SK-N-SH (cell line): ENCODE measurements at regions not wholly inside any gene's neighbourhood (a gene's known extent, or its start where the extent isn't known, plus 50 kb on each side); places are given as distances from the start of the nearest gene placed in this dataset.
"Not testable (repeated sequence)": the region's sequence is repeated elsewhere in the genome, so short reads cannot be mapped to it uniquely, and the experiment has no call there.

Experiments used
- CTCF ChIA-PET: fragments of 300-600, 350-600 bp; formaldehyde crosslinking; extraction: SDS; loops from one replicate; lab custom pipeline; 2021; lab: Yijun Ruan, JAX
- POLR2A ChIA-PET: fragments of 350-600 bp; sonication (Branson Sonifier 250); formaldehyde crosslinking; extraction: SDS; loops from one replicate; lab custom pipeline; 2020; ENCODE audit warnings: antibody characterized with exemption, inconsistent platforms; lab: Yijun Ruan, JAX
- DNase-seq: peaks from one replicate; pipeline ENCODE4 v3.0.0; 2012
- H2AFZ ChIP-seq: fragments of 200-600 bp; sonication (generic); 2 replicates; pipeline ENCODE4 v1.8.1; 2016; ENCODE audit warnings: antibody characterized with exemption, mild to moderate bottlenecking, low read depth
- H3F3A ChIP-seq: fragments of 200-600 bp; sonication (generic); replicated peaks from 2 replicates; pipeline ENCODE3; 2016; ENCODE audit warnings: antibody characterized with exemption, mild to moderate bottlenecking; ENCODE audit not compliant: insufficient read depth
- H3K27ac ChIP-seq, 2 experiments: fragments of 200-500 bp in 1 of 2; fragments of 200-600 bp in 1 of 2; sonication (Bioruptor generic) in 1 of 2; sonication (generic), shearing (Covaris generic) in 1 of 2; 2 replicates each; pipeline versions ENCODE4 v1.5.1 to v1.6.1; 2014 to 2016; ENCODE audit warnings: low read depth in 2 of 2, inconsistent platforms in 1 of 2, low read length in 1 of 2, mild to moderate bottlenecking in 1 of 2, mixed read lengths in 1 of 2
- H3K27me3 ChIP-seq: fragments of 200-600 bp; sonication (generic), shearing (Covaris generic); 2 replicates; pipeline ENCODE4 v1.6.1; 2016; ENCODE audit warnings: mixed run types; ENCODE audit not compliant: insufficient read depth
- H3K36me3 ChIP-seq, 2 experiments: fragments of 200-500 bp in 1 of 2; fragments of 200-600 bp in 1 of 2; sonication (Bioruptor generic) in 1 of 2; sonication (generic) in 1 of 2; replicated peaks in 1 of 2; 2 replicates each; pipeline versions ENCODE3 to v1.5.1; 2014 to 2016; ENCODE audit warnings: low read length in 1 of 2, mild to moderate bottlenecking in 1 of 2; ENCODE audit not compliant: insufficient read depth in 2 of 2, control insufficient read depth in 1 of 2
- H3K4me1 ChIP-seq, 2 experiments: fragments of 200-500 bp in 1 of 2; fragments of 200-600 bp in 1 of 2; sonication (Bioruptor generic) in 1 of 2; sonication (generic), shearing (Covaris generic) in 1 of 2; 2 replicates each; pipeline versions ENCODE4 v1.5.1 to v1.6.1; 2014 to 2016; ENCODE audit warnings: low read depth in 1 of 2, low read length in 1 of 2, mixed run types in 1 of 2; ENCODE audit not compliant: insufficient read depth in 2 of 2, control insufficient read depth in 1 of 2
- H3K4me2 ChIP-seq: fragments of 200-600 bp; sonication (generic), shearing (Covaris generic); 2 replicates; pipeline ENCODE4 v1.6.1; 2017; ENCODE audit warnings: mixed run types
- H3K4me3 ChIP-seq, 2 experiments: fragments of 200-500 bp in 1 of 2; fragments of 200-600 bp in 1 of 2; sonication (Bioruptor generic) in 1 of 2; sonication (generic), shearing (Covaris generic) in 1 of 2; 2 replicates each; pipeline versions ENCODE4 v1.5.1 to v1.8.1; 2014 to 2016; ENCODE audit warnings: low read depth in 2 of 2, inconsistent platforms in 1 of 2, low read length in 1 of 2, mild to moderate bottlenecking in 1 of 2, mixed read lengths in 1 of 2, moderate library complexity in 1 of 2
- H3K79me2 ChIP-seq: fragments of 200-600 bp; sonication (generic); 2 replicates; pipeline ENCODE4 v1.8.1; 2017; ENCODE audit warnings: mild to moderate bottlenecking; ENCODE audit not compliant: insufficient read depth
- H3K9ac ChIP-seq: fragments of 200-600 bp; sonication (generic); 2 replicates; pipeline ENCODE4 v1.6.1; 2017; ENCODE audit warnings: mixed run types
- H3K9me2 ChIP-seq: fragments of 200-600 bp; sonication (generic); 2 replicates; pipeline ENCODE4 v1.6.1; 2017; ENCODE audit warnings: mixed run types
- H3K9me3 ChIP-seq: fragments of 200-600 bp; sonication (generic); 2 replicates; pipeline ENCODE4 v1.6.1; 2017; ENCODE audit warnings: mixed run types, mild to moderate bottlenecking, moderate library complexity
- H4K20me1 ChIP-seq: fragments of 200-600 bp; sonication (generic); 2 replicates; pipeline ENCODE4 v1.6.1; 2017; ENCODE audit warnings: mild to moderate bottlenecking, mixed run types; ENCODE audit not compliant: insufficient read depth
- CHD2 ChIP-seq: fragments of 150-350 bp; IDR thresholded peaks from 2 replicates; pipeline ENCODE4 v1.6.1; 2018; ENCODE audit warnings: low read length; ENCODE audit not compliant: partially characterized antibody
- CTCF ChIP-seq: fragments of 200-600 bp; sonication (generic); IDR thresholded peaks from 2 replicates; pipeline ENCODE4 v1.6.1; 2017; ENCODE audit warnings: antibody characterized with exemption, mild to moderate bottlenecking, moderate library complexity
- ELF1 ChIP-seq: IDR thresholded peaks from 2 replicates; pipeline ENCODE4 v1.4.0; 2012
- GABPA ChIP-seq: IDR thresholded peaks from 2 replicates; pipeline ENCODE4 v1.4.0; 2012; ENCODE audit warnings: low read depth, mild to moderate bottlenecking
- GATA2 ChIP-seq: sonication (generic); formaldehyde crosslinking; IDR thresholded peaks from 2 replicates; pipeline ENCODE4 v1.5.0; 2020; ENCODE audit warnings: mild to moderate bottlenecking, missing genetic modification reagents
- JUND ChIP-seq: IDR thresholded peaks from 2 replicates; pipeline ENCODE4 v1.4.0; 2012
- NFIC ChIP-seq: IDR thresholded peaks from 2 replicates; pipeline ENCODE4 v1.4.0; 2012; ENCODE audit warnings: borderline replicate concordance
- RAD21 ChIP-seq: IDR thresholded peaks from 2 replicates; pipeline ENCODE4 v1.6.1; 2012; ENCODE audit warnings: mild to moderate bottlenecking, low read length
- RCOR1 ChIP-seq: fragments of 150-350 bp; IDR thresholded peaks from 2 replicates; pipeline ENCODE4 v1.6.1; 2017; ENCODE audit warnings: antibody characterized with exemption, low read length
- REST ChIP-seq: IDR thresholded peaks from 2 replicates; pipeline ENCODE4 v1.6.1; 2012; ENCODE audit warnings: mild to moderate bottlenecking, low read depth, low read length, moderate library complexity
- RFX5 ChIP-seq: IDR thresholded peaks from 2 replicates; pipeline ENCODE4 v1.6.1; 2012; ENCODE audit warnings: mild to moderate bottlenecking, improper control_type of control experiment, low read length
- TAF1 ChIP-seq: IDR thresholded peaks from 2 replicates; pipeline ENCODE4 v1.6.1; 2012; ENCODE audit warnings: low read depth, mild to moderate bottlenecking, low read length, moderate library complexity, borderline replicate concordance
- TCF12 ChIP-seq: IDR thresholded peaks from 2 replicates; pipeline ENCODE4 v1.4.0; 2012
- TEAD4 ChIP-seq: IDR thresholded peaks from 2 replicates; pipeline ENCODE4 v1.4.0; 2012; ENCODE audit warnings: mild to moderate bottlenecking, borderline replicate concordance; ENCODE audit not compliant: insufficient read depth
- WGBS: methylation state at CpG from one replicate; pipeline ENCODE4 v1.1.6; 2017; ENCODE audit warnings: low lambda C conversion rate; 5-methylcytosine and 5-hydroxymethylcytosine counted together
- TF ChIP-seq, protein P1 (sequence below): fragments of 150-350 bp; IDR thresholded peaks from 2 replicates; pipeline ENCODE4 v1.6.1; 2017; ENCODE audit warnings: antibody characterized with exemption, low read length, low read depth, borderline replicate concordance
- TF ChIP-seq, protein P2 (sequence below): IDR thresholded peaks from 2 replicates; pipeline ENCODE4 v1.4.0; 2012; ENCODE audit warnings: low read depth, borderline replicate concordance

DNA sequence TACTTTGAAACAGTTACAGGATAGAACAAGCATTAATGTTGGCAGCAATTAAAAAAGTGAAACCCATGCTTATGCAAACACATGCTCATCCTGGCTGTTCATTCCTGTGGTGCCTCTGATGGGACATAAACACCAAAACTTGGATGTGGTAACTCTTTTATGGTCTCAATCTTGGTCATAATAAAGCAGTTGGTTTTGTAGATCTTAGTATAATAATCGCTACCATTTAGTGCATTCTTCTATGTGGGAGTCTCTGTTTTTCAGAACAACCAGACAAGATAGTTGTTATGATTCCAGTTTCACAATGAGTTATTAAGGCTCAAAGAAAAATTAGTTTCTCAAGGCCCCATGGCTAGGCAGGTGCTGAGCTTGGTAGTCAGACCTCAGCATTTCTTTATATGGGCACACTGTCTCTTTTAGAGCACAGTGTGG lies 184.0 kb downstream of the UTRN start:
- no peak overlapping the region for H3K9ac ChIP-seq
- CTCF ChIA-PET = interaction anchor here (1.0 kb wide), 1 partner anchor 13 kb away, joined by 3 read pairs; no protein-coding TSS in a partner anchor
- H3K4me3 ChIP-seq = no peak overlapping the region
- no peak for DNase-seq
- no peaks in the 10 kb centered on the region for H3K27me3 ChIP-seq
- no peaks in the 10 kb centered on the region for H3K36me3 ChIP-seq
- no peaks in the 10 kb centered on the region for H3K9me3 ChIP-seq
- no peak overlapping the region for H3K4me2 ChIP-seq
- no peaks in the 10 kb centered on the region for H3K79me2 ChIP-seq
- TF ChIP-seq, protein P1, sequence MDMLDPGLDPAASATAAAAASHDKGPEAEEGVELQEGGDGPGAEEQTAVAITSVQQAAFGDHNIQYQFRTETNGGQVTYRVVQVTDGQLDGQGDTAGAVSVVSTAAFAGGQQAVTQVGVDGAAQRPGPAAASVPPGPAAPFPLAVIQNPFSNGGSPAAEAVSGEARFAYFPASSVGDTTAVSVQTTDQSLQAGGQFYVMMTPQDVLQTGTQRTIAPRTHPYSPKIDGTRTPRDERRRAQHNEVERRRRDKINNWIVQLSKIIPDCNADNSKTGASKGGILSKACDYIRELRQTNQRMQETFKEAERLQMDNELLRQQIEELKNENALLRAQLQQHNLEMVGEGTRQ = no peak
- TF ChIP-seq RCOR1 (no peak), TAF1 (no peak), RFX5 (no peak), ELF1 (no peak), JUND (no peak), CHD2 (no peak), GATA2 (CRISPR knock-in tag) (no peak), GABPA (no peak), TCF12 (no peak), CTCF (no peak), REST (no peak), RAD21 (no peak), NFIC (no peak), TEAD4 (no peak)
- TF ChIP-seq, protein P2, sequence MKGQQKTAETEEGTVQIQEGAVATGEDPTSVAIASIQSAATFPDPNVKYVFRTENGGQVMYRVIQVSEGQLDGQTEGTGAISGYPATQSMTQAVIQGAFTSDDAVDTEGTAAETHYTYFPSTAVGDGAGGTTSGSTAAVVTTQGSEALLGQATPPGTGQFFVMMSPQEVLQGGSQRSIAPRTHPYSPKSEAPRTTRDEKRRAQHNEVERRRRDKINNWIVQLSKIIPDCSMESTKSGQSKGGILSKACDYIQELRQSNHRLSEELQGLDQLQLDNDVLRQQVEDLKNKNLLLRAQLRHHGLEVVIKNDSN = no peak
- TF ChIP-seq, all 33 proteins: peak for 0
- H3K27ac ChIP-seq = no peak overlapping the region
- WGBS = 50% methylated on average over 1 of the region's 1 CpG
- no peaks in the 10 kb centered on the region for H3K9me2 ChIP-seq
- H3F3A ChIP-seq = no peaks in the 10 kb centered on the region
- H2AFZ ChIP-seq = no peak overlapping the region
- peaks cover 0 to 4% of the 10 kb centered on the region in 2 experiments; a peak in 2 of 4 replicates for H3K4me1 ChIP-seq
- POLR2A ChIA-PET = no interaction called here
- no peaks in the 10 kb centered on the region for H4K20me1 ChIP-seq

DNA sequence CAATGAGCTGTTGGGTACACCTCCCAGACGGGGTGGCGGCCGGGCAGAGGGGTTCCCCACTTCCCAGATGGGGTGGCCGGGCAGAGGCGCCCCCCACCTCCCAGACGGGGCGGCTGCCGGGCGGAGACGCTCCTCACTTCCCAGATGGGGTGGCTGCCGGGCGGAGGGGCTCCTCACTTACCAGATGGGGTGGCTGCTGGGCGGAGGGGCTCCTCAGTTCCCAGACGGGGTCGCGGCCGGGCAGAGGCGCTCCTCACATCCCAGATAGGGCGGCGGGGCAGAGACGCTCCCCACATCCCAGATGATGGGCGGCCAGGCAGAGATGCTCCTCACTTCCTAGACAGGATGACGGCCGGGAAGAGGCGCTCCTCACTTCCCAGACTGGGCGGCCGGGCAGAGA lies 185.1 kb downstream of the UTRN start:
- H3K36me3 ChIP-seq, CTCF ChIA-PET: not testable (repeated sequence)

More for the DNA sequence above, 185.1 kb downstream of the UTRN start:
- DNase-seq, H3F3A ChIP-seq, H3K27me3 ChIP-seq, POLR2A ChIA-PET, H3K9me2 ChIP-seq, H4K20me1 ChIP-seq, H3K4me2 ChIP-seq, H3K79me2 ChIP-seq, H3K27ac ChIP-seq, H3K4me1 ChIP-seq, H2AFZ ChIP-seq, H3K4me3 ChIP-seq, H3K9me3 ChIP-seq, H3K9ac ChIP-seq: not testable (repeated sequence)
- 40% methylated on average over 13 of the region's 27 CpGs for WGBS
